ENCODE measurements at regions not wholly inside any gene's neighbourhood (a gene's known extent, or its start where the extent isn't known, plus 50 kb on each side); places are given as distances from the start of the nearest gene placed in this dataset.

GRCh38 chr5:128630121-128630520 is 92.1 kb upstream of the FBN2 start:
- ChIA-PET CTCF (no interaction called here), POLR2A (no interaction called here)
- no peaks in the 10 kb centered on the region for H3K36me3 ChIP-seq (ENCODE audit: control insufficient read depth, insufficient read depth, low read length)
- no peak for ATAC-seq
- no peak overlapping the region for H3K27ac ChIP-seq (ENCODE audit: low read length)
- H3K27me3 ChIP-seq (ENCODE audit: control insufficient read depth, insufficient read depth, low read length) = no peaks in the 10 kb centered on the region
- no peaks in the 10 kb centered on the region for H3K4me1 ChIP-seq (ENCODE audit: control insufficient read depth, insufficient read depth, low read length)
- no peak overlapping the region for H3K4me3 ChIP-seq (ENCODE audit: low read depth in 2 of 2, low read length in 2 of 2)
- intact Hi-C loops (cut with micrococcal nuclease; ENCODE audit: unreplicated experiment) (no loop called here), in situ Hi-C loops (cut with HindIII; ENCODE audit: low pct_unique_long_range_greater_than_20kb, low sequenced_read_pairs) (no loop called here)
- no TSS peak for BruUV-seq (replicated peaks)
- no peak for TF ChIP-seq SIN3A (IDR thresholded peaks at IDR 0.05; ENCODE audit: borderline replicate concordance, insufficient read depth, low read depth, low read length)
- TF ChIP-seq REST (IDR thresholded peaks at IDR 0.05; ENCODE audit: insufficient read depth in 1 of 2, low read depth in 2 of 2, low read length in 1 of 2) = no peak
- TF ChIP-seq POLR2AphosphoS5 (IDR thresholded peaks at IDR 0.05; ENCODE audit: low read depth, low read length) = no peak
- H3K9me3 ChIP-seq (ENCODE audit: control insufficient read depth, insufficient read depth, low read depth, low read length) = no peaks in the 10 kb centered on the region
- DNase-seq (ENCODE audit: low read depth, low spot score) = no peak

- Histone ChIP-seq H3K4me1 (ENCODE audit: control insufficient read depth, insufficient read depth, low read length) (no peaks in the 10 kb centered on the region), H3K27me3 (ENCODE audit: control insufficient read depth, insufficient read depth, low read length) (no peaks in the 10 kb centered on the region), H3K36me3 (ENCODE audit: control insufficient read depth, insufficient read depth, low read length) (no peaks in the 10 kb centered on the region), H3K9me3 (ENCODE audit: control insufficient read depth, insufficient read depth, low read depth, low read length) (no peaks in the 10 kb centered on the region), H3K4me3 (ENCODE audit: low read depth in 2 of 2, low read length in 2 of 2) (no peak overlapping the region), H3K27ac (ENCODE audit: low read length) (no peak overlapping the region)
- ChIA-PET POLR2A (no interaction called here), CTCF (no interaction called here)
- intact Hi-C loops (cut with micrococcal nuclease; ENCODE audit: unreplicated experiment) (no loop called here), in situ Hi-C loops (cut with HindIII; ENCODE audit: low pct_unique_long_range_greater_than_20kb, low sequenced_read_pairs) (no loop called here)
- no peak for TF ChIP-seq POLR2AphosphoS5 (IDR thresholded peaks at IDR 0.05; ENCODE audit: low read depth, low read length)
- TF ChIP-seq SIN3A (IDR thresholded peaks at IDR 0.05; ENCODE audit: borderline replicate concordance, insufficient read depth, low read depth, low read length) = no peak
- no peak for TF ChIP-seq CTCF (IDR thresholded peaks at IDR 0.05)
- no peak for TF ChIP-seq REST (IDR thresholded peaks at IDR 0.05; ENCODE audit: insufficient read depth in 1 of 2, low read depth in 2 of 2, low read length in 1 of 2)
- no peak for TF ChIP-seq TCF7L2 (IDR thresholded peaks at IDR 0.05; ENCODE audit: low read depth, low read length)
- DNase-seq (ENCODE audit: low read depth, low spot score) (no peak), ATAC-seq (no peak)
- BruUV-seq (replicated peaks) = no TSS peak
Observed at GRCh38 chr5:128631771-128632170, 93.7 kb upstream of the FBN2 start.
